OCI-LY3 (cell line): ENCODE measurements at regions not wholly inside any gene's neighbourhood (a gene's known extent, or its start where the extent isn't known, plus 50 kb on each side); places are given as distances from the start of the nearest gene placed in this dataset.

Source experiments
- CTCF ChIP-seq: fragments of 200-600, 300-600 bp; sonication (generic); IDR thresholded peaks from 2 replicates; pipeline ENCODE4 v1.5.1; 2014; ENCODE audit warnings: antibody characterized with exemption, low read length, low read depth
- EZH2phosphoT487 ChIP-seq: fragments of 200-600 bp; shearing (Covaris generic); IDR thresholded peaks from 2 replicates; pipeline ENCODE4 v1.6.1; 2018; ENCODE audit warnings: antibody characterized with exemption, mixed run types, low read depth

- TF ChIP-seq CTCF = no peak
- no peak for TF ChIP-seq EZH2phosphoT487
Measured at GRCh38 chr14:55752580-55753390, 172.8 kb downstream of the KTN1 start.
